ENCODE measurements at regions not wholly inside any gene's neighbourhood (a gene's known extent, or its start where the extent isn't known, plus 50 kb on each side); places are given as distances from the start of the nearest gene placed in this dataset.

DNA sequence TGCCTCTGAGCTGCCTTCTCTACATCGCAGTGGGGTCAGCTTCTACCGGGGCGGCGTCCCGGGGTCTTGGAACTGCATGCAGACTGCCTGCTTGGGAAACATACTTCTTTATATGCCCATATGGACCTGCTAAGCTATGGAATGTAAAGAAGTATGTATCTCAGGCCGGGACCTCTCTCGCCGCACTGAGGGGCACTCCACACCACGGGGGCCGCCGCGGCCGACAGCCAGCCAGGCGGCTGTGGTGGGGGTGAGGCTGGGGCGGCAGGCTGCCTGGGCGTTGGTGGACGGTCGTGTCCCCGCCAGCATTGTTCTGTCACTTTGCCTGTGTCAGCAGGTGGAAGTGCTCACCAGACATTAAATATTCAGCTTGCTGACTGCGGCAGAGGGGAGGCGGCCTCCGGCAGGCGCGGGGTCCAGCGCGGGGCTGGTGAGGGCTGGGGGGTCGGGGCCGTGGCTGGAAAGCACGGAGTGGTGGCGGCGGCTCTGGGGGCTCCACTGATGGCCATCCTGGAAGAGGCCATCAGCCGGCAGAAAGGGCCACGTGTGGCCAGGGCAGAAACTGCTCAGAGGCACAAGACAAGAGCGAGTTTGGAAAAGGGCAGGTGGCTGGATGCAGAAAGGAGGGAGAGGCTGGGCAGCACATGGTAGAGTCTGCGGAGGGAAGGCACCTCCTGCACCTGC lies 78.6 kb upstream of the GATA5 start:
- Histone ChIP-seq H3K27me3 (ENCODE audit: control insufficient read depth, insufficient read depth, low read length) (peaks cover 90% of the 10 kb centered on the region), H2AK9ac (replicated peaks; ENCODE audit: low read depth, low read length, poor library complexity) (no peak overlapping the region), H3K9me3 (ENCODE audit: control insufficient read depth, insufficient read depth, low read length) (no peaks in the 10 kb centered on the region), H3K56ac (ENCODE audit: extremely low read depth, insufficient read depth, low read length) (no peak overlapping the region), H2BK15ac (ENCODE audit: low read depth, low read length) (no peak overlapping the region), H2BK5ac (ENCODE audit: low read depth, low read length, poor library complexity, severe bottlenecking) (no peak overlapping the region), H3K4me3 (ENCODE audit: insufficient read depth, low read depth, low read length) (no peak overlapping the region), H2AFZ (replicated peaks; ENCODE audit: low read length, poor library complexity) (no peak overlapping the region), H3K4me2 (ENCODE audit: low read depth, low read length) (no peak overlapping the region), H2BK20ac (ENCODE audit: low read depth, low read length) (no peak overlapping the region), H4K20me1 (ENCODE audit: insufficient read depth, low read length) (no peaks in the 10 kb centered on the region), H3K36me3 (ENCODE audit: control insufficient read depth, insufficient read depth, low read length) (no peaks in the 10 kb centered on the region), H3K79me1 (ENCODE audit: low read depth in 1 of 2, low read length in 2 of 2) (no peaks in the 10 kb centered on the region), H2BK120ac (ENCODE audit: low read depth, low read length) (no peak overlapping the region), H4K5ac (ENCODE audit: low read depth, low read length) (no peak overlapping the region), H3K18ac (ENCODE audit: low read depth, low read length) (no peak overlapping the region), H3K9me1 (ENCODE audit: insufficient read depth, low read length) (no peaks in the 10 kb centered on the region), H4K91ac (ENCODE audit: insufficient read depth, low read depth, low read length) (no peak overlapping the region), H3K14ac (replicated peaks; ENCODE audit: low read depth, low read length) (no peak overlapping the region), H3K27ac (ENCODE audit: insufficient read depth, low read length) (no peak overlapping the region), H4K8ac (ENCODE audit: low read depth in 2 of 2, low read length in 2 of 2) (no peak overlapping the region), H3K4ac (ENCODE audit: low read depth, low read length) (no peak overlapping the region), H3K23ac (ENCODE audit: low read depth, low read length) (no peak overlapping the region), H3K9ac (ENCODE audit: low read depth, low read length) (no peak overlapping the region), H3K4me1 (ENCODE audit: control insufficient read depth, insufficient read depth, low read length) (no peaks in the 10 kb centered on the region), H2AK5ac (ENCODE audit: low read depth, low read length) (no peak overlapping the region)
- DNase-seq = no peak
- intact Hi-C loops (cut with micrococcal nuclease) (no loop called here), in situ Hi-C loops (cut with MboI; ENCODE audit: low sequenced_read_pairs) (no loop called here), dilution Hi-C loops (cut with HindIII; ENCODE audit: low sequenced_read_pairs, unreplicated experiment) (no loop called here)
- ChIA-PET CTCF (no interaction called here), POLR2A (ENCODE audit: unreplicated experiment) (no interaction called here)
- no peak for ATAC-seq (ENCODE audit: low read depth)
- WGBS, 2 experiments (ENCODE audit: extremely low coverage in 2 of 2, insufficient read length in 1 of 2) = 6% methylated on average over 7 of the region's 35 CpGs; no CpG with 5 or more reads in 1 of the 2 experiments
- BruUV-seq (replicated peaks) = no TSS peak
- no peak for TF ChIP-seq RCOR1 (IDR thresholded peaks at IDR 0.05; ENCODE audit: insufficient replicate concordance, low read length)

All from IMR-90 (cell line).